SH-SY5Y (cell line): ENCODE measurements at regions not wholly inside any gene's neighbourhood (a gene's known extent, or its start where the extent isn't known, plus 50 kb on each side); places are given as distances from the start of the nearest gene placed in this dataset.

Experiments
- GATA2 ChIP-seq: IDR thresholded peaks from 2 replicates; pipeline ENCODE4 v1.6.1; 2011; ENCODE audit warnings: mild to moderate bottlenecking, low read depth, low read length
- GATA3 ChIP-seq: IDR thresholded peaks from 2 replicates; pipeline ENCODE4 v1.6.1; 2011; ENCODE audit warnings: low read depth, mild to moderate bottlenecking, low read length, moderate library complexity

- no peak for TF ChIP-seq GATA2
- TF ChIP-seq GATA3: no peak
Measured at GRCh38 chr10:45514291-45515270, 140.6 kb downstream of the ALOX5 start.
